DMS153 (cell line): ENCODE measurements at regions not wholly inside any gene's neighbourhood (a gene's known extent, or its start where the extent isn't known, plus 50 kb on each side); places are given as distances from the start of the nearest gene placed in this dataset.
"Not testable (repeated sequence)": the region's sequence is repeated elsewhere in the genome, so short reads cannot be mapped to it uniquely, and the experiment has no call there.

Source experiments
- DNase-seq: peaks from one replicate; lab custom pipeline; 2025; lab: John Stamatoyannopoulos, UW

DNA sequence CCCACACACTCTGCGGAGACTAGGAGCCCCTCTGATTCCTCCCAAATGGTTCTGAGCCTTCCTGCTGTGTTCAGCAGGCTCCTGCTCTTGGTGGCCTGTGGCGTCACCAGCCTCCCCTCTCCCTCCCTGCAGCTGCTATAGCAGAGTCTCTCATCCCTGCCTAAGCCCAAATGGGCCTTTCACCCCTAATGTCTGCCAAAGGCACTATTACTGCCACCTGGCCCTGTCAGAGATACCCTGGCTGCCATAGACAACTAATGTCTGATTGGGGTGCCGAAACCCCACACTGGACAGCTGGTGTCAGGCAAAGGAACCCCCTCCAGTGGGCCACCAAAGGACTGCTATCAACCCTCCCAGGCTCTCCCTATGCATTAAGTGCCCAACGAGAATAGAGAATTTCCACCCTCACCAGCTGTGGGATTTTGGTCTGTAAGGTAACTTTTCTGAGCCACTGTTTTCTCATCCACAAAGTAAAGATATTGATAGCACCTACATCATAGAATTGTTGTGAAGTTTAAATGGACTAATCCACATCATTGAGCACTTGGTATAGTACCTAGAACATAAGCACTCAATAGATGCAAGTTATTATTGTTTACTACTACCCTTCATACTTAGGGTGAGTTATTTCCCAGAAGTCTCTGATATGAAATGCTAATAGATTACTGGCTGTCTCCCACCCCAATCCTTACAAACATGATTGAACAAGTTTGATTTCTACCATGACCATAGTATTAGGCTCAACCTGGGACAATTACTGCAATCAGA is 421.3 kb downstream of the MID1IP1 start:
- DNase-seq = no peak

DNA sequence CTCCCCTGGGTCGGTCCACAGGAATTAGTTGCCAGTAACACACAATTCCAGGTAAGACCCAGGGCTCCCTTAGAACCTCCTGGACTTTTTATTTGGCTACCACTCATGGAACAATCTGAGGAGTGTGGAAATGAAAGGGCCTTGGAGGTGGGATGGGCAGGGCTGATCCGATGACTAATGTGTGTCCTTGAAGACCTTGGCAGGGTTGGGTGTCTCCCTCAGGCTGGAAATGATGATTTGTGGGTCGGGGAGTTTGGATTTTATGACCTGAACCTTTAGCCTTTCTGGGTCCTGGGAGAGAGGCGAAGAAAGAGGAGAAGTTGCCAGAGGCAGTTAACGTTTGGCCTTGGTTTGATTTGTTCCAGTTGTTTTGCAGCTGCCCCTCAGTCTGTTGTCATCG is 425.0 kb downstream of the MID1IP1 start:
- DNase-seq = no peak

DNA sequence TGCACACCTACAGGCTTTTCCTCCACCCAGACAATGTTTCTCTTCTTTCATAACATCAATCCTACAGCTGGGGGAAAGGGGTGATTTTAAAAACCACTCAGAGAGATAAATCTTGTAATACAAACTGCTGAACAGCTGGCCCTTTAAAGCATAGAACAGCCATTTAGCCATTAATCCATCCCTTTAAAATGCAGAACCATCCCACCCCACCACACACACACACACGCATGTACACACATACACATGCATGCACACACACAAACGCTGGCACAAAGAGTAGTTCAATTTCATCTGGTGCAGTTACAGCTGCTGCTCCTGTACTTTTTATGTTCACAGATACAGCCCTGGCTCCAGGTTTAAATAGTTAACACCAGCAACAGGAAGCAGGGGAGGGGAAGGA is 426.1 kb downstream of the MID1IP1 start:
- DNase-seq = no peak

DNA sequence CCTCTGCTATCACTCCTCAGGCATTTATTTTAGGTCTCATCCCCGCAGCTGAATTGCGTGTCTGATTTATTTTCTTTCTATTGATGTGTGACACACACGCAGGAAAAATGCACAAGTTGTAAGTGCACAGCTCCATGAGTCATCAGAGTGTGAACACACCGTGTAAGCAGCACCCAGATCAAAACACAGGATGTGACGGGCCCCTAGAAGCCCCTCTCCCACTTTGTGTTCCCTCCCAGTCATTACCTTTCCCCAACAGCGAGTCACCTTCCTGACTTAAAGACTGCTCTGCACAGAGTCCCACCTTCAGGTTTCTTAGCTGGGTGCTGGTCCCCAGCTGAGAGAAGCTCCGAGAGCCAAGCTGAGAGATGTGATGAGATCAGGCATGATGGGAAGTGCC is 436.7 kb downstream of the MID1IP1 start:
- DNase-seq = no peak

DNA sequence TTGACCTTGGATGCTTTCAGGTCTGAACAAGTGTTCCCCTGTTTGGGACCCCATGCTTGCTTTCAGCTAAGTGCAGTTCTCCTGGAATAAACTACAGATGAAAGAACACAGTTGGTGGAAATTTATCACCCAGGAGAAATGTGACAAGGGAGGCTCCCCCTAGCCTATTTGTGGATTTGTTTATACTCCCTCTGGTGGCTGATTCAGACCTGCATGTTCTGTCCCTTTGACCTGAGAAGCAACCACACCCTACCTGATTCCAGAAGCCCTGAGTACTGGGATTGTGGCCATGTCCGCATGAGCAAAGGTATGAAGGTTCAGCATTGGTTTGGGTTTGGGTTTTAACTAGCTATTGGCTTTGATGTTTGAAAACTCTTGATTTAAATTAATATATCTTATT is 440.9 kb downstream of the MID1IP1 start:
- DNase-seq = no peak

DNA sequence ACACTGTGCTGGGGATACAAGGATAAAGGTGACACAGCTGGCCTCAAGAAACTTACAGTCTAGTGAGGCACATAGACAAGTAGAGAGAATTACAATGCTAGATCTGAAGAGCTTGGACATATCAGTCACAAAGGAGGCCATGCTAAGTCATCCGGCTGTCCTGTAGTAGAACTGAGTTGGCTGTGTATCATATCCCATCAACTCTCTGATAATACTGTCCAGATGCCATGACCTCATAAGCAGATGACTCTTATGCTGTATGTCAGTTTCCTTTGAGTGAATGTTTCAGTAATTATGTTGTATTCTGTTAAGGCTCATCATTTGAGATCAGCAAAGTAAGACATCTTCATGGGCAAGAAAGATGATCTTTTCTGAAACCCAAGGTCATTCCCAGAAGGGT is 442.9 kb downstream of the MID1IP1 start:
- no peak for DNase-seq

DNA sequence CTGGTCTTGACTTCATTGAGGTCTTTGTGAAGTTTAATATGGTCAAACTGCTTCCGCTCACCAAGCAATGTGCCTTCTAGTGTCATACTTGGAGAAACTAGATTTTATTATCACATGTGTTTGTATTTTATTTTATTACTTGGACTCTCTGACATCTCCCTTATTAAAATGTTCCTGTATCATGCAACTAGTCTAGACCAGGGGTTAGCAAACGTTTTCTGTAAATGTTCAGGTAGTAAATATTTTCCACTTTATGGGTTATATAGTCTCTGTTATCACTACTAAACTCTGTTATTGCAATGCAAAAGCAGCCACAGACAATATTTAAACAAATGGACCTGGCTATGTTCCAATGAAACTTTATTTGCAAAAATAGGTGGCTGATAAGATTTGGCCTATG is 443.8 kb downstream of the MID1IP1 start:
- no peak for DNase-seq

DNA sequence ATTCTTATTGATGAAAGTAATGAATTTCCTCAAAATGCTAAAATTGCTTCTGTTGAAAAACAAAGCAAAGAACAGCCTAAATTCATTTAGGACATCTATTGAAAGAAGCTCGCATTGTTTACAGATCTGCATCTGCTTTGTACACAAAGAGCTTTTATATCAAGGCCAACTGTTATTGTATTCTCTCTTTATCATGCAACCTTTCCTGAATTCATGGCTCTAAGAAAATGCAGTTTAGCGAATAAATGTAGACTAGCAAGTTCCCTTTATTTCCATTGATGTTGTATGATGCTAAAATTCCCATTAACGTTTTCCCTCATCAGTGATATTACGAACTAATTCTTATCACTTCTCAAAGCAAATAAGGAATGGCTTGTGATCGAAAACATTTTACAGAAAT is 446.3 kb downstream of the MID1IP1 start:
- DNase-seq = no peak

DNA sequence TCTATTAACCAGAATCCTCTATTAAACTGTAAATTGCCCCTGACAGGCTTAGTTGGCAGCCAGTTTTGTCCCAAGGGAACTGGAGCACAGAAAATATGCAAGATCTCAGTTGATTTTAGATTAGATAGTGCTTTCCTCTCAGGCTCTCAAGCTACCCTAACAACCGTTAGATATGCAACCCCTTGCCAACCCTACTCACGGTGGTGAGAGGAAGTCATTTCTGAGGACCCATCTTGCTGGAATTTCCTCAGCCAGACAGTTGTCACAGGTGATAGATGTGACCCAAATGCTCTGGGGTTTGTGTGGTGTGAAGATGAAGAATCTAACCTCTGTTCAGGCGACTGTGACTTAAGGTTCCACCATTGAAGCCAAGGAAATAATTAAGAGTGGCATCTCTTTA is 447.1 kb downstream of the MID1IP1 start:
- no peak for DNase-seq

DNA sequence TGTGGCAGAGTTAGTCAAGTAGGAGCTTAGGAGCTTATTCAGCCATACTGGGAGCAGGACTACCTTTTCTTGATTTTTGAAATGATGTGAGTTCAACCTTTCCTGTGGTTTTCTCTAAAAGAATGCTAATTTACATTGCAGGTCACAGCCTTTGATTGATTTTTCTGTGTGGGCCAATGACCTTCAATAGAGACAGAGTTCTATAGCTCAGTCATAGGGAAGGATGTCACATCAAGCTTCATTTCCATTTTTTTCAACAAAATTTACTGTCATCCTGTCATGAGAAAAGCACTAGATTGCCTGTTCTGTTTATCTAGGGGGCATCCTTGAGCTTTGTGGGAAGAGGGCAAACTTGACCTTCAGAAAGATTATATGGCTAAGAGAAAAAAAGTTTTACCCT is 448.7 kb downstream of the MID1IP1 start:
- DNase-seq = no peak

DNA sequence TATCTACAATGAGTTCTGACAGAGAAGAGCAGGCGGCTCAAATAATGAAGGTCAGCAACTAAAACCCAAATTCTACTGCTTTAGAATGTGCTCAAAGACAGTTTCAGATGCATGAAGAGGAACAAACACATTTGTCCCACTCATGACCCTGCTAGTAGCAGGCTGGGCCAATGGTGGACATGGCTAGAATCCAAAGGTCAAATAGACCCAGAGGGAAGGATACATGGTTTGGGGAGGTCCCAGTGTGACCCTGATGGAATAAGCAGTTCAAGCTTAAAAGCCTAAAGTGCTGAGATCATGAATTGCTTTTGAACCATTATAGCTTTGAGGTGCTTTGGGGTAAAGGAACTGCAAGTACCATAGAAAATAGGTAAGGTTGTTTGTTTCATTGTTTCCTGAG is 450.7 kb downstream of the MID1IP1 start:
- DNase-seq = no peak

DNA sequence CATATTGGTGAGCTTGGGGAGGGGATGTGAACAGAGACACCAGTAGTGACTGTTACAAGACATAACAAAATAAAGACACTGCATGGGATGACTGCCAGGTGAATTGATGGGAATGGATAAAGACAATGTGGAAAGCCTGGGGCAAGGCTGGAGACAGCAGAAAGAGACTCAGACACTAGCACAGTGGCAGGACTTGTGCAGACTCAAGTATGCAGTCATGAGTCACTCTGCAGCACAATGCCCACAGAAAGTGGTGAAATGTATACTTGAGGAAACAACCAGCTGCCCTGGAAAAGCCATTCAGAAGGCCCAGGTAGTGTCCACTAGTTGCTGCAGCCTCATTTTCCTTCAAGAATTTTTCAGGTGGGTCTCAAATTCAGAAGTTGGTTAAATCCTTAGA is 452.3 kb downstream of the MID1IP1 start:
- no peak for DNase-seq

DNA sequence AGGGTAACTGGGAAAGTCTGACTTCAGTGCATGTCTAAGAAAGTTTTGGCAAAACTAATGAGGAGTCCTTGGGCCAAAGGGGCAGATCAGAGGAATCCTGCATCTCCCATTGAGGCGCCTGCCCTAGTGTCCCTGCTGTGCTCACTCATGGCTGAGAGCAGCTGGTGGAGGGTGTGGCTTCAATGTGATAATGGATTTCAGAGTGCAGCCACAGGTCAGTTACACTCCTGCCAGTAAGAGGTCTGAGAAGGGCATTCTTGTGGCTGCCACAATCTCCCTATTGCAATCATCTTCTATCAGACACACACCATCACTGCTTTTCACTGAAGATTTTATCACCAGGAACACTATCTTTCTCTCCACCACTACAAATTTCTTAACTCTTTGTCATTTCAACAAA is 457.1 kb downstream of the MID1IP1 start:
- no peak for DNase-seq

DNA sequence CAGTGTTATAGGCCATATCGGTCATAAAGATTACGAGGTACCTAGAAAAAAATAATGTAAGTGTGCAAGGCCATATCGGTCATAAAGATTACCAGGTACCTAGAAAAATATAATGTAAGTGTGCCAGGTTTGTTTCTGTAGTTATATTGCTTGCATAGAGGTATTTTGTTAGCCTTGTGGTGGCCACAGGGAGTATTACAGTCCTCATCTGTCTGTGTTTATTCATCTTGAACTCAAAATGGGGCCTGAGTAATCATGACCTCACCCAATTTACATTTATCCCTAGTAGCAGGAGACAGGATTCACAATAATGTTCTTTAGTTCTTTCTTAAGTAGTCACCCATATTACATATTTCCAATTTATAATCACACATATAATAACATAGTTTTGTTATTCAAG is 459.7 kb downstream of the MID1IP1 start:
- no peak for DNase-seq

DNA sequence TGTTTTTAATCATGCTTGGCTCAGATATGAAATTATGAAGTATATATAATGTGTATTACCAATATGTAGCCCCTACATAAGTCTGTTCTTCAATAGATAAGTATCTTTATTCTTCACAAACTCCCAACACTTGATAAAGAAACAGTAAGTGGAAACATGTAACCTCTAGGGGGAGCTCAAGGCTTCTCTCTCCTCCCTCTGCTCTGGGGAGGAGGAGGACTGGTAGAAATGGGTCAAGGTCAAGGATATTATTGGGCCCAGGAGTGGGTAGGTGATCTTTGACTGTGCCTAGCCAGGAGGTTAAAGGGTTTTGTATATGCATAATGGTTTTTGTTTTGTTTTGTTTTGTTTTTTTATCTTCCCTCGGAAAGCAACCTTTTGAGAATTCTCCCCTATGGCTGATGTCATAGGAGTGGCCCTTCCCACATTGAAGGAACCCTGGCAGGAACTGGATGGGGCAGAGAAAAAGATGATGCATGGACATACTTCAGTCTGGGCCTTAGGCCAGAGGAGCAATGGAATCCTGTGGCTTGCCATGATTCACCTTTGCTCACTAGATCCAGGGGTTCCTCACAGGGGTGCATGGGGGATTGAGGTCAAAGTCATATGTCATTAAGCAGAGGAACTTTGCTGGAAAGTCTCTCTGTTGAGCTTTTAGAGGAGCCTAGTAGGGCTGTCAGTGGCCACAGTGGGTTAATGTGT is 460.3 kb downstream of the MID1IP1 start:
- DNase-seq = no peak

DNA sequence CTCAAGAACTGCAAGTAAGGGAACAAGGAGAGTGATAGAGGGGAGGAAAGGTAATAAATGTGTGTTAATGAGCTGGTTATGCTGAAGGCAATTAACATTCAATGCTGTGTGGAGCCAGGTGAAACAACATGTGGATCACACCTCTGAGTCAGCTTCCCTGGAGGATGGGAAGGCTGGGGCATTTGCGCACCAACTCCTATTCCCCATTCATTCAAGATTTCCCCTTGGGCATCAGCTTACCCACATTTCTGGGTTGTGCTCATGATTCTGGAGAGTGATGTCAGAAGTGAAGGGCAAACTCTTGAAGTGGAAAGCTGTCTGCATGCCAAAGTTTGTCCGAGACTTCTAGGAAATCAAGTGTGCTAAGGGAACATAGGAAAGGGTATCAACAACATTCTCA is 461.4 kb downstream of the MID1IP1 start:
- DNase-seq = no peak

DNA sequence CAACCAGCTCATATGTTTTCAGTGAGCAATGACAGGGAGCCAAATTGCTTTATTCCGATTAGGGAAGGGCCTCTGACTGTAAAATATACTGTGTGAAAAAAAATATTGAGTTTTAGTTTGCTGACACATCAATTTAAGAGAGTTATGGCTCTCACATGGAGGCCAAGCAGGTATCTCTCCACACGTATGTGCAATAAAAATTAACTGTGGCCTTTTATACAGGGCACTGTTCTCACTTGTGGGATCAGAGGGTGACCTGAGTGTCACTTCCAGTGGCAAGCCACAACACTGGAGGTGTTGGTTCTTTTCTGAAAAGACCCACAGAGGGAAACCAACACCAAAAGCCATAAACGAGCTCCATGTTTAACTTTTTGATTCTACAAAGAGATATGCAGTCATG is 462.8 kb downstream of the MID1IP1 start:
- no peak for DNase-seq

DNA sequence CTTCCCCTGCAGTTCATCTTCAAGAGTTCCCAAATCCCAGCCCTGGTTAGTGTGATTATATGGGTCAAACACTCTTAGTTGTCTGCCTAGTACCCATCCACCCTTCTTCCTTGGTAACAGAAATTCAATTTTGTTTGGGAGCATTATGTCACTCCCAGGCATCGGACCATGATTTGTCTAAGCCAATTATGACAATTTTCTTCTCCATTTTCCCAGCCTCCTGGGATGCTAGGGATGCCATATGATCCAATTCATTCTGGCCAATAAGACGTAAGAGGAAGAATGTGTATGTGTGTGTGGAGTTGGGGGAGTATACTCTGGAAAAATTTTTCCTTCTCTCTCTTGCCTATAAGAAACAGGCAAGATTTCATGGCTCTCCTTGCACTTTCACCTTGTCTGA is 465.9 kb downstream of the MID1IP1 start:
- DNase-seq = no peak

DNA sequence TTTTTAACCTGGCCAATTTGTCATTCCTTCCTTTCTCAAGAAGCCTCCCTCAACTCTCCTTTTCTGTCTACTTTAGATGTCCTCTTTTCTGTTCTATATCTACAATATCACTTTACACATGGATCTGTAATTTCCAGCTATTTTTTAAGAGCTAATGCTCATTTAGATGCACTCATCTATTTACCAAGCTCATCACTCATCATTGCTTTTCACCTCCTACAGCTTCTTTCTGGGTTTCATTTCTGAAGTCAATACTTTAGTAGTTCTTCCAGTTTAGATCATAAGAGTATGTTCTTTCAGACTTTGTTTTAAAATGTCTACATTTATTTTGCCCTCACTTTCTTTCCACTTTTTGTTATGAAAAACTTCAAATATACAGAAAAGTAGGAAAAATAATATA is 466.9 kb downstream of the MID1IP1 start:
- no peak for DNase-seq

DNA sequence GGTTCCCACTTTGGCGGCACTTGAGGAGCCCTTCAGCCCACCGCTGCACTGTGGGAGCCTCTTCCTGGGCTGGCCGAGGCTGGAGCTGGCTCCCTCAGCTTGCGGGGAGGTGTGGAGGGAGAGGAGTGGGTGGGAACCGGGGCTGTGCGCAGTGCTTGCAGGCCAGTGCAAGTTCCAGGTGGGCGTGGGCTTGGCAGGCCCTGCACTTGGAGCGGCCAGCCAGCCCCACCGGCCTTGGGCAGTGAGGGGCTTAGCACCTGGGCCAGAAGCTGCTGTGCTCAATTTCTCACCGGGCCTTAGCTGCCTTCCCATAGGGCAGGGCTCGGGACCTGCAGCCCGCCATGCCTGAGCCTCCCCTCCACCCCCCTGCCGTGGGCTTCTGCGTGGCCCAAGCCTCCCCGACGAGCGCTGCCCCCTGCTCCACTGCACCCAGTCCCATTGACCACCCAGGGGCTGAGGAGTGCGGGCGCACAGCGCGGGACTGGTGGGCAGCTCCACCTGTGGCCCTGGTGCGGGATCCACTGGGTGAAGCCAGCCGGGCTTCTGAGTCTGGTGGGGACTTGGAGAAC is 474.3 kb downstream of the MID1IP1 start:
- no peak for DNase-seq

DNA sequence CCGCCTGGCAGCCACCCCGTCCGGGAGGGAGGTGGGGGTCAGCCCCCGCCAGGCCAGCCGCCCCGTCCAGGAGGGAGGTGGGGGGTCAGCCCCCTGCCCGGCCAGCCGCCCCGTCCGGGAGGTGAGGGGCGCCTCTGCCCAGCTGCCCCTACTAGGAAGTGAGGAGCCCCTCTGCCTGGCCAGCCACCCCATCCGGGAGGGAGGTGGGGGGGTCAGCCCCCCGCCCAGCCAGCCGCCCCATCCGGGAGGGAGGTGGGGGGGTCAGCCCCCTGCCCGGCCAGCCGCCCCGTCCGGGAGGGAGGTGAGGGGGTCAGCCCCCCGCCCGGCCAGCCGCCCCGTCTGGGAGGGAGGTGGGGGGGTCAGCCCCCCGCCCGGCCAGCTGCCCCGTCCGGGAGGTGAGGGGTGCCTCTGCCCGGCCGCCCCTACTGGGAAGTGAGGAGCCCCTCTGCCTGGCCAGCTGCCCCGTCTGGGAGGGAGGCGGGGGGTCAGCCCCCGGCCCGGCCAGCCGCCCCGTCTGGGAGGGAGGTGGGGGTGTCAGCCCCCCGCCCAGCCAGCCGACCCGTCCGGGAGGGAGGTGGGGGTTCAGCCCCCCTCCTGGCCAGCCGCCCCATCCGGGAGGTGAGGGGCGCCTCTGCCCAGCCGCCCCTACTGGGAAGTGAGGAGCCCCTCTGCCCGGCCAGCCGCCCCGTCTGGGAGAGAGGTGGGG is 476.6 kb downstream of the MID1IP1 start:
- not testable (repeated sequence) for DNase-seq

DNA sequence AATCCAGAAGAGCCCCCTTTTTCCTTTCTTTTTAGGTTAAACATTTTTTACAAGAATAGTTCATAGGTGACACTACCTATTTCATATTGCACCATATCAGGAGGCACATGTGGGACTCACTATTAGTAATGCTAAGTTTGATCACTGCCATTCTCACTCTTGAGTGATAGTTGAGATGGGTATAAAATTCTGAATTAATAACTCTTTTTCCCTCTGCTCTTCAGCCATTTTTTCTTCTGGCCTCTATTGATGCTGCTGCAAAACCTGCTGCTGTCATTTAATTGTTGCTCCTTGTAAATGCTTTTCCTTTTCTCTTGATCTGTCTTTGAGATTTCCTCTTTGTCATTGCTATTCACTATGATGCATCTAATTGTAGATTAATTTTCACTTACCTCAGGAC is 482.0 kb downstream of the MID1IP1 start:
- DNase-seq = no peak

DNA sequence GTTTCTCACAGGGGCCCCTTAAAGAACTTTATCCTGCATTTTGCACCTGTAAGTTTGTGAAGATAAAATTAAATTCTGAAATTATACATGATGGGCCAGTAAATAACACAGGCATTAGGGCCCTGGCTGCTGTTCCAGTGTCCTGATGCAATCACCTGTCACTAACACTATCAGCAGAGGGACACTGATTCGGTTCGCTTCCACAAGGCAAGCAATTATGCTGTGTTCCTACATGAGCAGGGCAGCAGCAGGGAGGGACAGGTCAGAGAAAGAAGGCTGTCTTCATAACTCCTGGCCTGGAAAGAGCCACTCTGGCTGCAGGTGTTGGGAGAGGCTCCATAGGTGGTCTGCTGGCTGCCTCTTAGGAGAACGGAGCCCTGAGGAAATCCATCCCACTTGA is 487.3 kb downstream of the MID1IP1 start:
- no peak for DNase-seq
